SK-N-MC (cell line): ENCODE measurements at regions not wholly inside any gene's neighbourhood (a gene's known extent, or its start where the extent isn't known, plus 50 kb on each side); places are given as distances from the start of the nearest gene placed in this dataset.

Experiments
- DNase-seq: peaks from one replicate; pipeline ENCODE4 v3.0.0-alpha.2; 2011; ENCODE audit warnings: low read depth, low spot score
- H3K27ac ChIP-seq: fragments of 200-600 bp; sonication (generic); 2 replicates; pipeline ENCODE4 v1.5.1; 2016; ENCODE audit warnings: mixed run types
- H3K36me3 ChIP-seq: fragments of 200-600 bp; sonication (generic); 2 replicates; pipeline ENCODE4 v1.6.1; 2017; ENCODE audit warnings: antibody characterized with exemption, low read length, mixed read lengths; ENCODE audit not compliant: insufficient read depth
- H3K4me3 ChIP-seq: fragments of 200-600 bp; sonication (generic); 2 replicates; pipeline ENCODE4 v1.5.1; 2016
- H3K9ac ChIP-seq: fragments of 200-600 bp; sonication (generic); 2 replicates; pipeline ENCODE4 v1.8.0; 2017; ENCODE audit warnings: mixed run types, mixed read lengths; ENCODE audit not compliant: insufficient read length
- H3K9me3 ChIP-seq: fragments of 200-600 bp; sonication (generic); 2 replicates; pipeline ENCODE4 v1.6.1; 2017; ENCODE audit warnings: low read depth, mild to moderate bottlenecking, antibody characterized with exemption, low read length, moderate library complexity, mixed read lengths
- EZH2 ChIP-seq: fragments of 200-600 bp; sonication (generic); IDR thresholded peaks from one replicate; pipeline ENCODE4 v1.6.1; 2017; ENCODE audit warnings: antibody characterized with exemption
- FOXP2 ChIP-seq: optimal IDR thresholded peaks from 2 replicates; pipeline ENCODE3; 2011; ENCODE audit warnings: mild to moderate bottlenecking, moderate library complexity; ENCODE audit not compliant: insufficient read depth; ENCODE audit errors: extremely low read length, control extremely low read depth
- POLR2AphosphoS5 ChIP-seq: IDR thresholded peaks from 2 replicates; pipeline ENCODE4 v1.6.1; 2012; ENCODE audit warnings: mild to moderate bottlenecking, low read depth, low read length, borderline replicate concordance

DNA sequence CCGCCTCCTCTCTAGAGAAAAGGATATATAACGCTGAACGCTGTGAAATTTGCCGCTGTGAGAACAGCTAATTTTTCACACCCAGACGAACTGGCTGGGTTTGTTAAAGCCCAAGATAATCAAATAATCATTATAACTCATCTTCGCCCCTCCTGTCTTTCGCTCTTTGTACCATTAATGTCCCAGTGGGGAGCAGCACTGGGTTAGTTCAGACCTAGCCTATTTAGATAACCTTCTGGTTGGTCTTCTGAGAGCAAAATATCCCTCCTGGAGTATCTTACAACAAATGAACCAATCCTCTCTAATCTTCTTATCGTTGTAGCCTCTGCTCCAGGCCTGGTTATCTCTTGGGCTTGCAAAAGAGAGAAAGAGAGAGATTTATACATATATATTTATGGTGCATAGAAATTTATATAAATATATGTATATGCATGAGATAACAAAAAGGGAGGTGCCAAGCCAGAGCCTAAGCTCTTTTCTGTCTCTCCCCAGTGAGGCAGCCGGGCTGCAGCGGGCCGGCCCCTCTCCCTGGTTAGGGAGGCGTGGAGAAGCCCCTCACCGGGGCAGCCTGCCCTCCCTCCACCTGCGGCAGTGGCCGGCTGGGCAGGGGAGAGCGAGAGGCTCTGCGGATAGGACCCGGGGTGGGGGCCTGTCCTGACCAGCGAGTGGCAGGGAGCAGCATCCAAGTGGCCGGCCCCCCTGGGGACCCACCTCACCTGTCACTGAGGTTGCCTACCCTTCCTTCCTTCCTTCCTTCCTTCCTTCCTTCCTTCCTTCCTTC, 202.0 kb upstream of the LHX5 start:
- no peak overlapping the region for H3K9ac ChIP-seq
- no peaks in the 10 kb centered on the region for H3K9me3 ChIP-seq
- DNase-seq = no peak
- no peak overlapping the region for H3K27ac ChIP-seq
- no peak overlapping the region for H3K4me3 ChIP-seq
- H3K36me3 ChIP-seq = no peaks in the 10 kb centered on the region
- TF ChIP-seq FOXP2 (no peak), EZH2 (no peak), POLR2AphosphoS5 (no peak)

DNA sequence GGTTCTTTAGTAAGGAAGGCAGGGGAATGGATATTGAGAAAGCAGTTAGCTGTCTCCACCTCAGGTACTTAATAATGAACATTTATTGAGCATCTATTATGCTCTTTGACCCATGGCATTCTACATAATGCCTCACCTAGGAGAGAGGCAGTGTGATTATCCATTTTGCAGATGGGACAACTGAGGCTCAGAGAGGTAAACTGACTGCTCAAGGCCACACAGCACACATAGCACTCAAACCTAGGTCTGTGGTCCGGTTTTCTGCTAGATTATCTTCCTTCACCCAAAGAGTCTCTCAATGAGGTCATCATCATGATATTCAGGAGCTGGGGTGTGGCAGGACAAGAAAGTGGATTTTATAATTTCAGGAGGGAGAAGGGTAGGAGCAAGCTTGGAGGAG, 199.1 kb upstream of the LHX5 start:
- Histone ChIP-seq H3K27ac (no peak overlapping the region), H3K9ac (no peak overlapping the region), H3K4me3 (no peak overlapping the region), H3K36me3 (no peaks in the 10 kb centered on the region), H3K9me3 (no peaks in the 10 kb centered on the region)
- TF ChIP-seq EZH2 = no peak
- no peak for TF ChIP-seq POLR2AphosphoS5
- no peak for TF ChIP-seq FOXP2
- no peak for DNase-seq

DNA sequence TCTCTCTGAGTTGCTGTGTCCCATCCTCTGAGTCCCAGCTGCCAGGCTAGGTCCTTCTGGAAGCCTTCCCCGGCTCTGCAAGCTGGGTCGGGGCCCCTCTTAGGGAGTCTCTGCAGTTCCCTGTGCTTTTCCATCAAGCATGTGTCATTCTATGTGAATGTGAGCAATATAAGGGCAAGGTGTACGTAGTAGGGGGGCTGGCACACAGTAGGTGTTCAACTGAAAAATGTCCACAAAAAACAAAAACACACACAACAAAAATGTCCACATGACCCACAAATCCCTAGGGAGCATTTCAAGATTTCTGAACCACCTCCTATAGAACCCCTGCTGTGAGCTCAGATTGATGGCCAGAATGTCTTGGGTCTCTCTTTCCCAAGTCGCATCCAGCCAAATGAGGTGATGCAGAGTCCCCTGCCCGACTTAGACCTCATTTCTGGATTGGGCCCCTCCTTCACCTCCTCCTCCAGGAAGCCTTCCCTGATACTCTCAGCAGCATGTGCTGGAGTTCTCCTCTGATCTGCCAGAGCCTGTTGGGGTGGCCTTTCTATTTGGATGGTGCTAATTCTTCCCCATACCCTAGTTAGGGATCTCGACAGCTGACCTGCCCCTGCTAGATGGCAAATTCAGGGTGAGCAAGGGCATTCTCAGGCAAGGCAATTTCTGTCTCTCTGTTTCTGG, 196.1 kb upstream of the LHX5 start:
- H3K27ac ChIP-seq = no peak overlapping the region
- H3K9ac ChIP-seq = no peak overlapping the region
- H3K9me3 ChIP-seq = no peaks in the 10 kb centered on the region
- H3K4me3 ChIP-seq = no peak overlapping the region
- TF ChIP-seq FOXP2 (no peak), EZH2 (no peak), POLR2AphosphoS5 (no peak)
- no peaks in the 10 kb centered on the region for H3K36me3 ChIP-seq
- no peak for DNase-seq

DNA sequence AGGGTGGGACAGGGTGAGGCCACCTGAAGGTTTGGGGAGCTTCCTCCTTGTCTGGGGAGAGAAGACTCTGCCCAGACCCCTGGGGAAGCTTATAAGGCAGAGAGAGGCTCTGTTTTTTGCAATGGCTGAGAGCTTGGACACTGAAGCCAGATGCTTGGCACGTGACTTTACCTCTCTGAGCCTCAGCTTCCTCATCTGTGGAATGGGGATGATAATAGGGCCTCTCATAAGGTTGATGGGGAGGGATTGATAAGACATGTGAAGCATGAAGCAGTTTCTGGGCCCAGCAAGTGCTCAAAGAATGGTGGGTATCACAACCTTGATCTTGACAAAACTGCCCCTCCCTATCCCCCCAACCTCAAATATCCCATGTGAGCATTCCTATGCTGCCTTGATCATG, 195.4 kb upstream of the LHX5 start:
- H3K4me3 ChIP-seq = no peak overlapping the region
- no peak for TF ChIP-seq EZH2
- TF ChIP-seq POLR2AphosphoS5 = no peak
- TF ChIP-seq FOXP2 = no peak
- H3K9me3 ChIP-seq = no peaks in the 10 kb centered on the region
- H3K36me3 ChIP-seq = no peaks in the 10 kb centered on the region
- no peak overlapping the region for H3K9ac ChIP-seq
- no peak overlapping the region for H3K27ac ChIP-seq
- DNase-seq = no peak

DNA sequence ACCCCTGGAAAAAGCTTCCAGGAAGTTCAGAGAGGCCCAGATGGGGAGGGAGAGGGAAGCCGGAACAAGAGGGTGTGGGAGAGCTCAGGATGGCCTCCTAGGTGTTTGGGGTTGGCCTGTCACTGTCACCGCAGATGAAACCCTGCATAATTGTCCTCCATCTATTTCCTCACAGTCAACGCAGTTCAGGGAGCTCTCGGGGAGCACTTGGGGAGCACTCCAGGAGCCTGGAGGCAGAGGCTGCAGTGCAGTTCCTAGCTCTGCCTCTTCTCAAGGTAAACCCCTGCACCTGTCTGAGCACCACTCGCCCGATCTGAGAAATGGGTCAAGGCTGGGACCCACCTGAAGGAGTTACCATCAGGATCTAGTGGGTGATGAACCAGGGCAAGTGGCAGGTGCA, 194.6 kb upstream of the LHX5 start:
- Histone ChIP-seq H3K36me3 (no peaks in the 10 kb centered on the region), H3K9me3 (no peaks in the 10 kb centered on the region)
- TF ChIP-seq EZH2 (no peak), POLR2AphosphoS5 (no peak), FOXP2 (no peak)

DNA sequence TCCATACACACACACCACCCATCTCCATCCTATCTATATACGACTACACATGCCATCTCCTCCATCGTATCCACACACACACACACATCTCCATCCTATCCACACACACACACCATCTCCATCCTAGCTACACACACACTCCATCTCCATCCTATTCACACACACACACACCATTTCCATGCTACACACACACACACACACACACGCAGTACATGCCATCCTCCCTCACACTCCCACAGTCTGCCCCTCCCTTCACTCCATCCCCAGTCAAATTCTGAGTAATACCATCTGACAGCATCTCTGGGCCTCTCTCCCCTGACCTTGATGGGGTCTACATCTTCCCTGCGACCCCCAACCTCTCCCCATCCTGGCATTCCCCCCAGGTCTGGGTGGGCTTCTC, 193.8 kb upstream of the LHX5 start:
- Histone ChIP-seq H3K36me3 (no peaks in the 10 kb centered on the region), H3K9ac (no peak overlapping the region), H3K4me3 (no peak overlapping the region), H3K27ac (no peak overlapping the region), H3K9me3 (no peaks in the 10 kb centered on the region)
- no peak for DNase-seq
- TF ChIP-seq POLR2AphosphoS5 (no peak), EZH2 (no peak), FOXP2 (no peak)

More for the DNA sequence above, 194.6 kb upstream of the LHX5 start:
- no peak for DNase-seq
- no peak overlapping the region for H3K27ac ChIP-seq
- no peak overlapping the region for H3K4me3 ChIP-seq
- H3K9ac ChIP-seq = no peak overlapping the region

DNA sequence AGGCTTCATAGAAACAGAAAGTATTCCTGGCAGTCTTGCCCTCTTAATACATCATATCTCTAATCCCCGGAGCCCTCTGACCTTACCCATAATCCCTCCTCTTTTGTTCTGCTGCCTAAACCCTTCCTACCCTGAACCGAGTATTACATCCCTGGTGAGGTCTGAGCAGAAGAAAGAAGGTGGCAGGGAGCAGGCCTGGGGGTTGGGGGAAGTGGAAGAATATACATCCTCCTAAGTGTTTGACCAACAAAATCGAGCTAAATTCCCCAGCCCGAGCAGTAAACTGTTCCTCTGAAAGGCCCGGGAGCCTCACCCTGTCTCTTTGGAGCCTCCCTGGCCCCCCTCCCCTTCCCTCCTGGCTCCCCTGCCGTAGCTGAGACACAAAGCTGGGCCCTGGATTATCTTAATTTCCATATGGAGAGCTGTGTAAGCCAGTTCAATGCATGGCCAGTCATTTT, 192.6 kb upstream of the LHX5 start:
- Histone ChIP-seq H3K36me3 (no peaks in the 10 kb centered on the region), H3K9ac (no peak overlapping the region), H3K9me3 (no peaks in the 10 kb centered on the region), H3K4me3 (no peak overlapping the region), H3K27ac (no peak overlapping the region)
- DNase-seq = no peak
- TF ChIP-seq POLR2AphosphoS5 (no peak), EZH2 (no peak), FOXP2 (no peak)

DNA sequence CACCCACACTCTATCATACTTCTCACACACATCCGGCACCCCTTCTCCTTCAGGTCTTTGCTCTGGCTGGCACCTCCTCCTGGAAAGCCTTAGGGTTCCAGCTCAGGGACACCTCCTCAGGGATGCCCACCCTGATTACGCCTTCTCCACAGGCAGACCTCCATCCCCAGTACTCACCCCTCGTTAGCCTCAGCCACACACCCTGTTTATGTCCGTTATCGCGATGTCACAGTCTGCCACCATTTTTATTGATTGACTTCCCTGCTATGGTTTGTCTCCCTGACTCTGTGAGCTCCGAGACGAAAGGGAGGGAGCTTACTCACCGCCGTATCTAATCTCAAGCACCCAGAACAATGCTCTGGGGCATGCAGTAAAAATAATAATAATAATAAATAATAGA, 191.7 kb upstream of the LHX5 start:
- Histone ChIP-seq H3K36me3 (no peaks in the 10 kb centered on the region), H3K4me3 (no peak overlapping the region), H3K9me3 (no peaks in the 10 kb centered on the region), H3K9ac (no peak overlapping the region), H3K27ac (no peak overlapping the region)
- TF ChIP-seq EZH2 (no peak), POLR2AphosphoS5 (no peak), FOXP2 (no peak)
- no peak for DNase-seq
